Skin of body (tissue), 1 donor: ENCODE measurements at regions not wholly inside any gene's neighbourhood (a gene's known extent, or its start where the extent isn't known, plus 50 kb on each side); places are given as distances from the start of the nearest gene placed in this dataset.
"Not testable (repeated sequence)": the region's sequence is repeated elsewhere in the genome, so short reads cannot be mapped to it uniquely, and the experiment has no call there.

Experiments
- DNase-seq: peaks from one replicate; lab custom pipeline; 2025; lab: John Stamatoyannopoulos, UW

GRCh38 chr2:83291083-83291482 is 1168.0 kb downstream of the SUCLG1 start:
- no peak for DNase-seq

- no peak for DNase-seq
These were observed 1176.2 kb downstream of the SUCLG1 start for GRCh38 chr2:83282841-83283240.

GRCh38 chr2:83282043-83282795 is 1176.9 kb downstream of the SUCLG1 start:
- DNase-seq: no peak

DNA sequence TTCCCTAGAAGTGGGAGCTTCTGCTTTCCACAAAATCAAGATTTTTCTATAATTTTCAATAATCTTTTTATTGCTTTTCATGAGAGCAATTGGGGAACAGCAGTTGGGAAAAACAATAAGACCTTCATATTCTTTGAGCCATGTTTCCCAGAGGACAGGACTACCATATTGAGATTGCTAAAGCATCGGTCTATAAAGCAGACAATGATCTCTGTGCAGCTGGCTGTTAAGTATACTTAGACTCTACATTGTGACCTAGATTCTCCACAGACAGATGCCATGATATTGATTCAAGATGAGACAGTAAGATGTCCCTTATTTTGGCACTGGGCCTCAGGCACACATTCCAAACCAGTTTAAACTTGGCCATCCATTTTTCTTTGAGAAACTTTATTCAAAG is 1178.7 kb downstream of the SUCLG1 start:
- DNase-seq: no peak

DNA sequence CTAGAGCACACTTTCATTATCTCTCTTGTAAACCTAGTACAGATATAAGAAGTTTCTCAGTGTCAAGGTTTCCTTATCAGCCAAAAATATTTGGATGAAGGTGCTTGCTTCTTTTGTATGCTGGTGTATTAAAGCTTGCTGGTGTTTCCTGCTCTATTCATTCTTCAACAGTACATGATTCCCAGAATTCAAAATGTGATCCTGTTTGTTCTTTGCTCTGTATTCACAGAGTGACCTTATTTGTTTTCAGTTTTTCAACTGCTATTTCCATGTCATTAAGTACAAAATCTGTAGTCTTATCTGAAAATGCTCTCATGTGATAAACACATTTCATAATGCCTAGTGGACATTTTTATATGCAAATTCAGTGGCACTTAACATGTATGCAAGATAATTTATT is 1185.8 kb downstream of the SUCLG1 start:
- DNase-seq: no peak

DNA sequence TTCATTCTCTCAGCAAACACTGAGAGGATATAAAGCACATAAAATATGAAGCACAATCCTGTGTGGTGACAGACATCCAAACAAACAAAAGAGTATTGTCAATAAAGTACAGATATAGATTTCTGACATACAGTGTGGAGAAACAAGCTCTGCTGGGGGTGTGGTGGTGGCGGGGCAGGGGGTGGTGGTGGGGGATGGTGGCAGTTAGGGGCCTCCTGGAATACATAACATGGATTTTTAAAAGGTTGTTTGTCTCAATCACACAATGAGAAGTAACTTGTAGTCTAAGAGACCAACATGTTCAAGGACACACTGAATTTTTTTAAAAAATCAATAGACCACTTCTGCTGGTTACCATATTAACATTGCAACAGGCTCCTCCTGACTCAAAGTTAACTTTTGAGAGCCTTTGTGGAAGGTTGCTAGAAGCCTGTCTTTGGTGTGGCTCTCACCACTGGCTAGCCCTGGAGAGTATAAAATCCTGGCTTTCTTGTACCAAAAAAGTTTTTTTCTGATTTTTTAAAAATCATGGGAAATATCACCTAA is 1197.4 kb downstream of the SUCLG1 start:
- DNase-seq: no peak

GRCh38 chr2:83253848-83254247 is 1205.2 kb downstream of the SUCLG1 start:
- DNase-seq: no peak

DNA sequence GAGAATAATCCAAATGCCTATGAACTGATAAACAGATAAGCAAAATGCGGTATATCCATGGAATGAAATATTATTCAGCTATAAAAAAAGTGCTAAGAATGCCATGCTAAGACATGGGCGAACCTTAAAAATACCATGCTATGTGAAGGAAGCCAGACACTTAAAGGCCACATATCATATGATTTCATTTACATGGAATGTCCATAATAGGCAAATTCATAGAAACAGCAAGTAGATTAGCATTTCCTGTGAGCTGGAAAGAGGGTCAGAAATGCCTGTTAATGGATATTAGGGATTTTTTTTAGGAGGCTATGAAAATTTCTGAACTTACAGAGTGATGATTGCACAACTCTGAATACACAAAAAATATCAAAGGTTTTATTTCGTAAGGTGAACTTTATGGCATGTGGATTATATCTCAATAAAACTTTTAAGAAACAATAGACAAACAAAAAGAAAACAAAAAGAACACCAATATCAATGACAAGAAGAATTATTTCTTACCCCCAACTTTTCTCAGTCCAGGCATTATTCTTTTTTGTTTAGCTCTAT is 1207.7 kb downstream of the SUCLG1 start:
- no peak for DNase-seq

DNA sequence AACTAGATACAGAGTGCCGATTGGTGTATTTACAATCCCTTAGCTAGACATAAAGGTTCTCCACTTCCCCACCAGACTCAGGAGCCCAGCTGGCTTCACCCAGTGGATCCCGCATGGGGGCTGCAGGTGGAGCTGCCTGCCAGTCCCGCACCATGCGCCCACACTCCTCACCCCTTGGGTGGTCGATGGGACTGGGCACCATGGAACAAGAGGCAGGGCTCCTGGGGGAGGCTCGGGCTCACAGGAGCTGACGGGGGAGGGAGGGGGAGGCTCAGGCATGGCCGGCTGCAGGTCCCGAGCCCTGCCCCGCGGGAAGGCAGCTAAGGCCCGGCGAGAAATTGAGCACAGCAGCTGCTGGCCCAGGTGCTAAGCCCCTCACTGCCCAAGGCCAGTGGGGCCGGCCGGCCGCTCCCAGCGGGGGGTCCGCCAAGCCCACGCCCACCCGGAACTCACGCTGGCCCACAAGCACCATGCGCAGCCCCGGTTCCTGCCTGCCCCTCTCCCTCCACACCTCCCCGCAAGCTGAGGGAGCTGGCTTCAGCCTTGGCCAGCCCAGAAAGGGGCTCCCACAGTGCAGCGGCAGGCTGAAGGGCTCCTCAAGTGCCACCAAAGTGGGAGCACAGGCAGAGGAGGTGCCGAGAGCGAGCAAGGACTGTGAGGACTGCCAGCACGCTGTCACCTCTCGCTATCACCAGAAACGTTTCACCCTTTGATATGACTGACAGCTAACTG is 1213.1 kb downstream of the SUCLG1 start:
- DNase-seq: not testable (repeated sequence)

- DNase-seq: no peak
These were observed 1218.5 kb downstream of the SUCLG1 start for GRCh38 chr2:83240611-83241010.

GRCh38 chr2:83238111-83238510 is 1221.0 kb downstream of the SUCLG1 start:
- DNase-seq: no peak

DNA sequence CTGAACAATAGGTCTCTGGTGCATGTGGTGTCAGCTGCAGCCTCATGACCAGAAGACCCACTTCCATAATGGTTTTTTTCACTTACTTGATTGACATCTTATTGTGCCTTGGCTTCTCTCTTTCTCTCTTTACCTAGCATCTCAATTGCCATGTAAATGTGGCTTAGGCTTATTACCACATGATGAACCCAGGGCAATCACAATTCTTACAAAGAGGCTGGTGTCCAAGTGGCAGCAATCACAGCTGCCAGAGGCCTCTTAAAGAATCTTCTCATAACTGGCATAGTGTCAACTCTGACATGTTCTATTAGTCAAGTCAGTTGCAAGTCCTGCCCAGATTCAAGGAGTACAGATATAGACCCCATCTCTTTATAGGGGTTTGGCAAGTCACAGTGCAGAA is 1224.8 kb downstream of the SUCLG1 start:
- DNase-seq: no peak

DNA sequence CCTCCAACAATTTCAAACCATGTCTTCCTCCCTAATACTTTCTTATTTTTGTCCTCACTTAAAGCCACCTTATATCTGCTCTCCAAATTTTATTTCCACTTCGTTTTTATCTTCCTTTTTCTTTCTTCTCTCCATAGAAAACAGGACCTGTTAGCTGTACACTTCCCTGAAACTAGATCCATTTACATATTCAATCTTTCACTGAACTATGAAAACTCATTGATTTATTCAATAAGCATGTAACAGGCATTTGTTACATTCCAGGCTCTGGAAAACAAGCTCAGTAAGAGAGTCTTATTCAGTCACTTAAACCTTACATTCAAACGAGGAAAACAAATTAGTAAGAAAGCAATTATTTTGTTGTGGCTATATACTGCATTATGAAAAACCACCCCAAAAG is 1225.3 kb downstream of the SUCLG1 start:
- no peak for DNase-seq

- no peak for DNase-seq
These were observed 1225.8 kb downstream of the SUCLG1 start for GRCh38 chr2:83233326-83233725.

DNA sequence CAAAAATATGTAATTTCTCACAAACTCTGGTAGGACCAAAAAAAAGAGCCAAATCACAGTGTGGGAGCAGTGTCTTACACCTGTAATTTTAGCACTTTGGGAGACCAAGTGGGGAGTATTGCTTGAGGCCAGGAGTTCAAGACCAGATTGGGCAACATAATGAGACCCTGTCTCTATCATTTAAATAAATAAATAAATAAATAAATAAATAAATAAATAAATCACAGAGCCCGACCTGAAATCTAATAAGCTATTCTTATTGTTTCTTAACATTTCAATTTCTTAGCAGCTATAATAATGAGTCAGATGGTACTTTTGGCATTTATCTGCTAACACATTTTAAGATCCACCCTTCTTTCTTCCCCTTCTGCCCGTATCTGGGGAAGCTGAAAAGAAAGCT is 1229.6 kb downstream of the SUCLG1 start:
- DNase-seq: no peak

- peak; percentile 17 for DNase-seq
These were observed 1234.4 kb downstream of the SUCLG1 start for GRCh38 chr2:83224591-83225200.

- no peak for DNase-seq
These were observed 1237.8 kb downstream of the SUCLG1 start for GRCh38 chr2:83221258-83221657.

DNA sequence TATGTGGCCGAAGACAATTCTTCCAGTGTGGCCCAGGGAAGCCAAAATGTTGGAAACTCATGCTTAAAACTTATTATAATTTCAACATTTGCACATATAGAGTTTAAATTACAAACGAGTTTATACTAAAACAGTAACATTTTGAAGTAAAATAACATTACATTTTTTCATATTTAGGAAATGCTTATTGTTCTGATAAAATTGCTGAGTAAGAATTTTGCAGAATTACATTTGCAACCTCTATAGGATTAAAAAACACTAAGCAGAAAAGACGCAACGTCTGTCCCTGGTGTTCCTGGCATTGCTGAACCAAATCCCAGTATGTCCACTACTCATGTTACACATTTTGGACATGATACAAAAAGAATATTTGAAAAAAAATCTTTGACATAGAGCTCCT is 1241.2 kb downstream of the SUCLG1 start:
- DNase-seq: no peak

- peak; percentile 36 for DNase-seq
These were observed 1262.9 kb downstream of the SUCLG1 start for GRCh38 chr2:83196225-83196624.

DNA sequence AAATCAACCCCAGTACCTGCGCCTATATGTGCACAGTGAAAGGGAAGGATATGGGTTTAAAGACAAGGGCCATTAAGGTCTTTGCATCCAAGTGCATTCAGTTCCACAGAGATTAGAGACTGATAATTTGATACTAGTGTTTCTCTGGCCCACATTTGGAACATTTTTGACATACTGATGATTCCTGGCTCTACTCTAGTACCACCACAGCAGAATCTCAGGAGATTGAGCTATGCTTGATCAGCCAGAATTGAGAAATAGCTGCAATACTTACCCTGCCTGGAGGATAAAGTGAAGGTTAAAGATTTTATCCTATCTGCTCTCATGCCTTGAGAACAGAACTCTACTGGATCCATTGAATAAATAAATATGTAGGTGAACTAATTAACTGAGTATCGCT is 1267.8 kb downstream of the SUCLG1 start:
- DNase-seq: no peak

- DNase-seq: peak; percentile 18
These were observed 1272.8 kb downstream of the SUCLG1 start for GRCh38 chr2:83186105-83186760.
